Astrocyte of the spinal cord (primary cell): ENCODE measurements at regions not wholly inside any gene's neighbourhood (a gene's known extent, or its start where the extent isn't known, plus 50 kb on each side); places are given as distances from the start of the nearest gene placed in this dataset.

Experiments
- DNase-seq: peaks from one replicate; pipeline ENCODE4 v3.0.0; 2011; ENCODE audit warnings: low read depth, low spot score
- H3K4me3 ChIP-seq: 2 replicates; pipeline ENCODE4 v1.5.1; 2011; ENCODE audit warnings: low read depth, mild to moderate bottlenecking, low read length, moderate library complexity
- CTCF ChIP-seq: IDR thresholded peaks from 2 replicates; pipeline ENCODE4 v1.5.1; 2012; ENCODE audit warnings: low read depth, mild to moderate bottlenecking, low read length, inconsistent platforms
- in situ Hi-C: cut with HindIII; loops from 2 replicates; pipeline ENCODE4 v1.10.0; 2017; ENCODE audit warnings: low sequenced_read_pairs

GRCh38 chr21:38611277-38611676 is 113.0 kb upstream of the ERG start:
- no peak overlapping the region for H3K4me3 ChIP-seq
- no peak for DNase-seq
- no peak for TF ChIP-seq CTCF
- in situ Hi-C loops: no loop called here

GRCh38 chr21:38613686-38614085 is 115.4 kb upstream of the ERG start:
- no peak overlapping the region for H3K4me3 ChIP-seq
- in situ Hi-C loops: no loop called here
- no peak for TF ChIP-seq CTCF
- DNase-seq: no peak

- no peak for TF ChIP-seq CTCF
- in situ Hi-C loops: no loop called here
- DNase-seq: no peak
- H3K4me3 ChIP-seq: no peak overlapping the region
Observed at GRCh38 chr21:38614558-38614957, 116.3 kb upstream of the ERG start.

GRCh38 chr21:38619480-38619879 is 121.2 kb upstream of the ERG start:
- DNase-seq: no peak
- H3K4me3 ChIP-seq: no peak overlapping the region
- TF ChIP-seq CTCF: no peak
- in situ Hi-C loops: no loop called here

GRCh38 chr21:38619992-38620479 is 121.8 kb upstream of the ERG start:
- TF ChIP-seq CTCF: no peak
- in situ Hi-C loops: no loop called here
- DNase-seq: no peak
- no peak overlapping the region for H3K4me3 ChIP-seq

- in situ Hi-C loops: no loop called here
- no peak overlapping the region for H3K4me3 ChIP-seq
- no peak for TF ChIP-seq CTCF
- no peak for DNase-seq
Observed at GRCh38 chr21:38621132-38621531, 122.9 kb upstream of the ERG start.

GRCh38 chr21:38622081-38622826 is 124.0 kb upstream of the ERG start:
- in situ Hi-C loops: no loop called here
- no peak for DNase-seq

More at GRCh38 chr21:38622081-38622826, 124.0 kb upstream of the ERG start:
- TF ChIP-seq CTCF: no peak
- H3K4me3 ChIP-seq: no peak overlapping the region
